Glutamatergic neuron (in vitro differentiated cells): ENCODE measurements at regions not wholly inside any gene's neighbourhood (a gene's known extent, or its start where the extent isn't known, plus 50 kb on each side); places are given as distances from the start of the nearest gene placed in this dataset.

Experiments used
- DNase-seq: peaks from one replicate; pipeline ENCODE4 v3.0.0; 2022
- H3K27ac Mint-ChIP-seq: one replicate; pipeline ENCODE4 v1.8.0; 2020; ENCODE audit warnings: mild to moderate bottlenecking, mixed read lengths, inconsistent platforms; ENCODE audit not compliant: unreplicated experiment
- H3K27me3 Mint-ChIP-seq: one replicate; pipeline ENCODE4 v1.8.0; 2020; ENCODE audit warnings: mild to moderate bottlenecking, moderate library complexity, mixed read lengths, inconsistent platforms; ENCODE audit not compliant: unreplicated experiment
- H3K36me3 Mint-ChIP-seq: one replicate; pipeline ENCODE4 v1.8.0; 2020; ENCODE audit warnings: mild to moderate bottlenecking, mixed read lengths, inconsistent platforms; ENCODE audit not compliant: unreplicated experiment
- H3K4me1 Mint-ChIP-seq: one replicate; pipeline ENCODE4 v1.8.0; 2020; ENCODE audit warnings: mild to moderate bottlenecking, low read depth, mixed read lengths, inconsistent platforms; ENCODE audit not compliant: unreplicated experiment
- H3K4me3 Mint-ChIP-seq: one replicate; pipeline ENCODE4 v1.8.0; 2020; ENCODE audit warnings: mild to moderate bottlenecking, mixed read lengths, inconsistent platforms; ENCODE audit not compliant: unreplicated experiment
- H3K9me3 Mint-ChIP-seq: one replicate; pipeline ENCODE4 v1.8.0; 2020; ENCODE audit warnings: mild to moderate bottlenecking, moderate library complexity, mixed read lengths, inconsistent platforms; ENCODE audit not compliant: unreplicated experiment
- TF ChIP-seq, protein P1 (sequence below): fragments of 200-600 bp; sonication (generic); IDR thresholded peaks from one replicate; pipeline ENCODE4 v1.5.0; 2021; ENCODE audit not compliant: partially characterized antibody, unreplicated experiment

DNA sequence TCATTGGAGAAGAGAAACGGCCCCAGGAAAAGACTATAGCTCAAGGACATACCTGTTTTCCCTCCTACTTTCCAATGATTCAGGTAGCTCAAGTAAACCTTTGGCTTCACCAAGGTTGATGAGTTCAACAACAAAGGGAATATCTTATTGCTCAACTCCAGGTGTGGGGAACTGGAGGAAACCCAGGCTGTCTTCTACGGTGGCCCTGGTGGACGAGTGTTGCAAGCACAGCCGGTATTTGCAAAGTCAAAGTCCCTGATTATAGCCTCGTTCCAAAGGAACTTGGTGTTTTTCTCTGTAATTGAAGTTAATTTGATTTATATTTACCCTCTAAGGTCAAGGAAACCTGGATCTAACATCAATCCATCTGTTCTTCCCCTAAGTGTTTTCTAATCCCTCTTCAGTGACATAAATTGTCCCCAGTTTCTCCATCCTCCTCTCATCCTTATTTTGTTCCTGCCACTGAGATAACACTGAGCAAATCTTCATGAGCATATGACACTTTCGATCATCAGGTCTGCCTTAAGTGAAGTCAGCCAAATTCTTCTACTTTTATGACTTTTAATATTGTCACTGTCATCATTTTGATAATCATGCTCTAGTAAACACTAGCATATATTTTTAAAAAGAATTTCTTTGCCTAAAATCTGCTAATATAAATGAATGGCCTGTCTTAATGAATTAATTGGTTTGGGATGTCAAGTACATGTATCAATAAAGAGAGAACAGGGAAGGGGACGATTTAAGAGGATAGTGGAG, 174.6 kb upstream of the TBX3 start:
- Mint-ChIP-seq H3K4me3 (no peak overlapping the region), H3K9me3 (no peaks in the 10 kb centered on the region), H3K36me3 (peaks cover 15% of the 10 kb centered on the region), H3K27ac (no peak overlapping the region), H3K27me3 (peaks cover 4% of the 10 kb centered on the region), H3K4me1 (no peaks in the 10 kb centered on the region)
- DNase-seq, result no peak
- TF ChIP-seq, protein P1, sequence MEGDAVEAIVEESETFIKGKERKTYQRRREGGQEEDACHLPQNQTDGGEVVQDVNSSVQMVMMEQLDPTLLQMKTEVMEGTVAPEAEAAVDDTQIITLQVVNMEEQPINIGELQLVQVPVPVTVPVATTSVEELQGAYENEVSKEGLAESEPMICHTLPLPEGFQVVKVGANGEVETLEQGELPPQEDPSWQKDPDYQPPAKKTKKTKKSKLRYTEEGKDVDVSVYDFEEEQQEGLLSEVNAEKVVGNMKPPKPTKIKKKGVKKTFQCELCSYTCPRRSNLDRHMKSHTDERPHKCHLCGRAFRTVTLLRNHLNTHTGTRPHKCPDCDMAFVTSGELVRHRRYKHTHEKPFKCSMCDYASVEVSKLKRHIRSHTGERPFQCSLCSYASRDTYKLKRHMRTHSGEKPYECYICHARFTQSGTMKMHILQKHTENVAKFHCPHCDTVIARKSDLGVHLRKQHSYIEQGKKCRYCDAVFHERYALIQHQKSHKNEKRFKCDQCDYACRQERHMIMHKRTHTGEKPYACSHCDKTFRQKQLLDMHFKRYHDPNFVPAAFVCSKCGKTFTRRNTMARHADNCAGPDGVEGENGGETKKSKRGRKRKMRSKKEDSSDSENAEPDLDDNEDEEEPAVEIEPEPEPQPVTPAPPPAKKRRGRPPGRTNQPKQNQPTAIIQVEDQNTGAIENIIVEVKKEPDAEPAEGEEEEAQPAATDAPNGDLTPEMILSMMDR, result peak; percentile 60

DNA sequence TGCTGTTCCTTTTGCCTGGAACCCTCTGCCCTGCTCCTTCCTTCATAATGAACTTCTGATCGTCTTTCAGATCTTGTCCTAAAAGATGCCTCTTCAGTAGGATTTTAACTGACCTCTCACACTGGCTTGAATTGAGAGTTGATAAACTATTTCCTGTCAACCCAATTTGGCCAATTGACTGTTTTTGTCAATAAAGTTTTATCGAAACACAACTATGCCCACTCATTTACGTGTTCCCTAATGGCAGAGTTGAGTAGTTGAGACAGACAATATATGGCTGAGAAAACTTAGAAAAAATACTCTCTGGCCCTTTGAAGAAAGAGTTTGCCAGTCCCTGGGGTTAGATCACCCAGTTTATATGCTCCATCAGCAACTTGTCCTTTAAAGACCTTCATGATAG, 171.7 kb upstream of the TBX3 start:
- peaks cover 15% of the 10 kb centered on the region for H3K36me3 Mint-ChIP-seq
- peaks cover 3% of the 10 kb centered on the region for H3K27me3 Mint-ChIP-seq
- H3K27ac Mint-ChIP-seq, result no peak overlapping the region
- peaks cover 5% of the 10 kb centered on the region for H3K9me3 Mint-ChIP-seq
- peaks cover 5% of the 10 kb centered on the region for H3K4me1 Mint-ChIP-seq
- no peak for DNase-seq
- TF ChIP-seq, protein P1, result no peak
- no peak overlapping the region for H3K4me3 Mint-ChIP-seq

DNA sequence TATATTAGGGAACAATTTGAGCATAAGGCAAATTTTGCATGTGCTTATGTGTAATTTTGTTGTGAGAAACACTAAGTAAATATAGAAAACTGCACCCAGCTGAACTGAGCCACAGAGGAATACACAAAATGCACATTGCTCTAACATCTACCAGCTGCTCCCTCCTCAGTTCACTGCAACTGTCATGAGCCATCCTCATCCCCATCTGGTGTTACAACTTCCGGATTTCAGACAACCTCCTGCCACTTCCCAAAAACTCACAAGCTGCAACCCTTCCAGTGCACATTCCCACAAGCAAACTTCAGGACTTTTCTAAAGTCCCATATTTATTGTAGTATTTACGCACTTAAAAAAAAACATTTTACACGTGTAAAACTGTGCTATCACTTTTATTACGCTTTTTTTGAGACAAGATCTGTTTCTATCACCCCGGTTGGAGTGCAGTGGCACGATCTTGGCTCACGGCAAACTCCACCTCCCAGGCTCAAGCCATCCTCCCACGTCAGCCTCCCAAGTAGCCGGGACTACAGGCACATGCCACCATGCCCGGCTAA, 169.1 kb upstream of the TBX3 start:
- no peak for DNase-seq
- peaks cover 3% of the 10 kb centered on the region for H3K27me3 Mint-ChIP-seq

DNA sequence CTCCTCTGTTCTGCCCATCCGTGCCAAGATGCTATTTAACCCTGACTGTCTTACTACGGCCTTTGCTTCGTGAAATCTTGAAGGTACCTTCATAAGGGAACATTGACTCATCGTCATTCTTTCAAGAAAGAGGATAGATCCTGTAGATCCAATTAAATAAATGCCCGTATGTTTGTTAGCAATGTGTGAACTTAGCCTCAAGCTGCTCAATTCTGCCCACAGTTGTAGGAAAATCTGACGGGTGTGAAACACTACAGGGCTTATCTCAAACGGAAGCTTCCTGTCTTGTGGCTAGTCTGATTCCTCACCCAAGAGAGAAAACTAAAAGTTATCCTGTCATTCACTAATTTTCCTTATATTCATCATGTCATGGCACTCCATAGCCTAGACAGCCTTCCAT, 168.0 kb upstream of the TBX3 start:
- H3K4me3 Mint-ChIP-seq, result no peak overlapping the region
- peaks cover 5% of the 10 kb centered on the region for H3K4me1 Mint-ChIP-seq
- peaks cover 5% of the 10 kb centered on the region for H3K27me3 Mint-ChIP-seq

More for the DNA sequence above, 169.1 kb upstream of the TBX3 start:
- H3K36me3 Mint-ChIP-seq, result peaks cover 15% of the 10 kb centered on the region
- H3K4me1 Mint-ChIP-seq, result peaks cover 5% of the 10 kb centered on the region
- H3K4me3 Mint-ChIP-seq, result no peak overlapping the region
- TF ChIP-seq, protein P1, result no peak
- H3K9me3 Mint-ChIP-seq, result peaks cover 5% of the 10 kb centered on the region
- peak overlapping the region; percentile 65 for H3K27ac Mint-ChIP-seq

More for the DNA sequence above, 168.0 kb upstream of the TBX3 start:
- H3K9me3 Mint-ChIP-seq, result peaks cover 5% of the 10 kb centered on the region
- no peak for DNase-seq
- TF ChIP-seq, protein P1, result no peak
- no peak overlapping the region for H3K27ac Mint-ChIP-seq
- H3K36me3 Mint-ChIP-seq, result peaks cover 15% of the 10 kb centered on the region
